ENCODE measurements at regions not wholly inside any gene's neighbourhood (a gene's known extent, or its start where the extent isn't known, plus 50 kb on each side); places are given as distances from the start of the nearest gene placed in this dataset.

- Histone ChIP-seq H3K4me1 (ENCODE audit: control insufficient read depth, insufficient read depth, low read length) (no peaks in the 10 kb centered on the region), H3K36me3 (ENCODE audit: control insufficient read depth, insufficient read depth, low read length) (no peaks in the 10 kb centered on the region), H3K27ac (ENCODE audit: low read depth, low read length) (no peak overlapping the region), H3K4me3 (ENCODE audit: low read length) (no peak overlapping the region), H3K27me3 (ENCODE audit: control insufficient read depth, insufficient read depth, low read length, poor library complexity, severe bottlenecking) (no peaks in the 10 kb centered on the region), H3K9me3 (ENCODE audit: control insufficient read depth, low read length) (no peaks in the 10 kb centered on the region), H3K9ac (ENCODE audit: extremely low read depth, low read length, poor library complexity, severe bottlenecking) (no peak overlapping the region)
- Mint-ChIP-seq H3K4me3 (no peak overlapping the region), H3K4me1 (peaks cover 14% of the 10 kb centered on the region), H3K9me3 (peaks cover 8% of the 10 kb centered on the region), H3K27me3 (ENCODE audit: insufficient read depth) (no peaks in the 10 kb centered on the region), H3K27ac (no peak overlapping the region), H3K36me3 (ENCODE audit: low read depth) (no peaks in the 10 kb centered on the region)
- DNase-seq = no peak
- TF ChIP-seq, protein P1, sequence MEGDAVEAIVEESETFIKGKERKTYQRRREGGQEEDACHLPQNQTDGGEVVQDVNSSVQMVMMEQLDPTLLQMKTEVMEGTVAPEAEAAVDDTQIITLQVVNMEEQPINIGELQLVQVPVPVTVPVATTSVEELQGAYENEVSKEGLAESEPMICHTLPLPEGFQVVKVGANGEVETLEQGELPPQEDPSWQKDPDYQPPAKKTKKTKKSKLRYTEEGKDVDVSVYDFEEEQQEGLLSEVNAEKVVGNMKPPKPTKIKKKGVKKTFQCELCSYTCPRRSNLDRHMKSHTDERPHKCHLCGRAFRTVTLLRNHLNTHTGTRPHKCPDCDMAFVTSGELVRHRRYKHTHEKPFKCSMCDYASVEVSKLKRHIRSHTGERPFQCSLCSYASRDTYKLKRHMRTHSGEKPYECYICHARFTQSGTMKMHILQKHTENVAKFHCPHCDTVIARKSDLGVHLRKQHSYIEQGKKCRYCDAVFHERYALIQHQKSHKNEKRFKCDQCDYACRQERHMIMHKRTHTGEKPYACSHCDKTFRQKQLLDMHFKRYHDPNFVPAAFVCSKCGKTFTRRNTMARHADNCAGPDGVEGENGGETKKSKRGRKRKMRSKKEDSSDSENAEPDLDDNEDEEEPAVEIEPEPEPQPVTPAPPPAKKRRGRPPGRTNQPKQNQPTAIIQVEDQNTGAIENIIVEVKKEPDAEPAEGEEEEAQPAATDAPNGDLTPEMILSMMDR (conservative IDR thresholded peaks at IDR 0.05) = no peak
Measured at GRCh38 chr3:148435534-148435933, 262.2 kb upstream of the AGTR1 start.

- H3K9me3 Mint-ChIP-seq = peaks cover 11% of the 10 kb centered on the region
- DNase-seq = peak; percentile 53
- peaks cover 17% of the 10 kb centered on the region for H3K4me1 Mint-ChIP-seq
- Histone ChIP-seq H3K9ac (ENCODE audit: extremely low read depth, low read length, poor library complexity, severe bottlenecking) (no peak overlapping the region), H3K27ac (ENCODE audit: low read depth, low read length) (no peak overlapping the region), H3K9me3 (ENCODE audit: control insufficient read depth, low read length) (peaks cover 9% of the 10 kb centered on the region), H3K4me3 (ENCODE audit: low read length) (no peak overlapping the region), H3K27me3 (ENCODE audit: control insufficient read depth, insufficient read depth, low read length, poor library complexity, severe bottlenecking) (no peaks in the 10 kb centered on the region), H3K4me1 (ENCODE audit: control insufficient read depth, insufficient read depth, low read length) (no peaks in the 10 kb centered on the region), H3K36me3 (ENCODE audit: control insufficient read depth, insufficient read depth, low read length) (no peaks in the 10 kb centered on the region)
- H3K36me3 Mint-ChIP-seq (ENCODE audit: low read depth) = no peaks in the 10 kb centered on the region
- no peak overlapping the region for H3K4me3 Mint-ChIP-seq
- no peak overlapping the region for H3K27ac Mint-ChIP-seq
- 83 to 84% methylated on average over 2 to 3 of the region's 3 CpGs for WGBS, 2 experiments (ENCODE audit: insufficient coverage in 1 of 2, insufficient read length in 1 of 2)
- H3K27me3 Mint-ChIP-seq (ENCODE audit: insufficient read depth) = no peaks in the 10 kb centered on the region
- TF ChIP-seq, protein P1 (conservative IDR thresholded peaks at IDR 0.05) = no peak
Measured at GRCh38 chr3:148439254-148439822, 258.4 kb upstream of the AGTR1 start.

GRCh38 chr3:148441191-148441590, 256.5 kb upstream of the AGTR1 start:
- no peak overlapping the region for H3K27ac ChIP-seq (ENCODE audit: low read depth, low read length)
- no peaks in the 10 kb centered on the region for H3K27me3 ChIP-seq (ENCODE audit: control insufficient read depth, insufficient read depth, low read length, poor library complexity, severe bottlenecking)
- WGBS, 2 experiments (ENCODE audit: insufficient coverage in 1 of 2, insufficient read length in 1 of 2) = 77 to 86% methylated on average over 1 of the region's 1 CpG
- peaks cover 9% of the 10 kb centered on the region for H3K9me3 Mint-ChIP-seq
- H3K27ac Mint-ChIP-seq = no peak overlapping the region
- peaks cover 17% of the 10 kb centered on the region for H3K4me1 Mint-ChIP-seq
- TF ChIP-seq, protein P1 (conservative IDR thresholded peaks at IDR 0.05) = no peak
- H3K36me3 ChIP-seq (ENCODE audit: control insufficient read depth, insufficient read depth, low read length) = no peaks in the 10 kb centered on the region
- H3K27me3 Mint-ChIP-seq (ENCODE audit: insufficient read depth) = no peaks in the 10 kb centered on the region
- peaks cover 9% of the 10 kb centered on the region for H3K9me3 ChIP-seq (ENCODE audit: control insufficient read depth, low read length)
- DNase-seq = no peak
- H3K4me3 Mint-ChIP-seq = no peak overlapping the region
- H3K4me3 ChIP-seq (ENCODE audit: low read length) = peak overlapping the region; percentile 16
- no peak overlapping the region for H3K9ac ChIP-seq (ENCODE audit: extremely low read depth, low read length, poor library complexity, severe bottlenecking)
- no peaks in the 10 kb centered on the region for H3K4me1 ChIP-seq (ENCODE audit: control insufficient read depth, insufficient read depth, low read length)
- H3K36me3 Mint-ChIP-seq (ENCODE audit: low read depth) = no peaks in the 10 kb centered on the region
